ENCODE measurements at regions not wholly inside any gene's neighbourhood (a gene's known extent, or its start where the extent isn't known, plus 50 kb on each side); places are given as distances from the start of the nearest gene placed in this dataset.

GRCh38 chr7:131094685-131095084 is 233.0 kb upstream of the MKLN1 start:
- peaks cover 92% of the 10 kb centered on the region for H3K36me3 Mint-ChIP-seq (ENCODE audit: low read depth)
- Histone ChIP-seq H3K4me3 (ENCODE audit: low read length) (no peak overlapping the region), H3K9me3 (ENCODE audit: control insufficient read depth in 1 of 2, insufficient read depth in 1 of 2, low read length in 2 of 2) (no peaks in the 10 kb centered on the region), H3K36me3 (ENCODE audit: insufficient read depth, low read length) (peaks cover 44% of the 10 kb centered on the region), H3K4me1 (ENCODE audit: insufficient read depth, low read length) (peaks cover 58% of the 10 kb centered on the region), H3K27ac (ENCODE audit: low read depth in 1 of 2, low read length in 2 of 2) (no peak overlapping the region), H3K27me3 (ENCODE audit: control insufficient read depth in 1 of 2, insufficient read depth in 2 of 2, low read length in 2 of 2) (no peaks in the 10 kb centered on the region)
- H3K4me1 Mint-ChIP-seq (ENCODE audit: low read depth) = peaks cover 89% of the 10 kb centered on the region
- ChIA-PET POLR2A (interaction anchor here (0.8 kb wide), 1 partner anchor 10 kb away, joined by 4 read pairs; no protein-coding TSS in a partner anchor), CTCF (no interaction called here)
- intact Hi-C loops (cut with DNase I, micrococcal nuclease) = no loop called here
- H3K4me3 Mint-ChIP-seq = peak overlapping the region; percentile 23
- H3K27me3 Mint-ChIP-seq = no peaks in the 10 kb centered on the region
- peak overlapping the region; percentile 60 for H3K27ac Mint-ChIP-seq
- no peak for TF ChIP-seq CTCF (IDR thresholded peaks at IDR 0.05)
- DNase-seq = no peak
- peak; percentile 8 for ATAC-seq (ENCODE audit: poor library complexity)
- H3K9me3 Mint-ChIP-seq = no peaks in the 10 kb centered on the region

GRCh38 chr7:131095346-131095745 is 232.3 kb upstream of the MKLN1 start:
- H3K27me3 Mint-ChIP-seq = no peaks in the 10 kb centered on the region
- H3K27ac Mint-ChIP-seq = peak overlapping the region; percentile 60
- Histone ChIP-seq H3K4me1 (ENCODE audit: insufficient read depth, low read length) (peaks cover 64% of the 10 kb centered on the region), H3K27ac (ENCODE audit: low read depth in 1 of 2, low read length in 2 of 2) (no peak overlapping the region), H3K36me3 (ENCODE audit: insufficient read depth, low read length) (peaks cover 45% of the 10 kb centered on the region), H3K27me3 (ENCODE audit: control insufficient read depth in 1 of 2, insufficient read depth in 2 of 2, low read length in 2 of 2) (no peaks in the 10 kb centered on the region), H3K4me3 (ENCODE audit: low read length) (no peak overlapping the region), H3K9me3 (ENCODE audit: control insufficient read depth in 1 of 2, insufficient read depth in 1 of 2, low read length in 2 of 2) (no peaks in the 10 kb centered on the region)
- peaks cover 88% of the 10 kb centered on the region for H3K4me1 Mint-ChIP-seq (ENCODE audit: low read depth)
- intact Hi-C loops (cut with DNase I, micrococcal nuclease) = no loop called here
- peaks cover 92% of the 10 kb centered on the region for H3K36me3 Mint-ChIP-seq (ENCODE audit: low read depth)
- no peaks in the 10 kb centered on the region for H3K9me3 Mint-ChIP-seq
- no peak for DNase-seq
- ATAC-seq (ENCODE audit: poor library complexity) = no peak
- POLR2A ChIA-PET = interaction anchor here (0.8 kb wide), 1 partner anchor 10 kb away, joined by 4 read pairs; no protein-coding TSS in a partner anchor
- no peak for TF ChIP-seq CTCF (IDR thresholded peaks at IDR 0.05)
- peak overlapping the region; percentile 28 for H3K4me3 Mint-ChIP-seq
- CTCF ChIA-PET = no interaction called here

GRCh38 chr7:131096267-131096927 is 231.3 kb upstream of the MKLN1 start:
- peaks cover 64% of the 10 kb centered on the region for H3K4me1 ChIP-seq (ENCODE audit: insufficient read depth, low read length)

More at GRCh38 chr7:131096267-131096927, 231.3 kb upstream of the MKLN1 start:
- peak overlapping the region; percentile 20 for H3K4me3 Mint-ChIP-seq
- intact Hi-C loops (cut with DNase I, micrococcal nuclease) = no loop called here
- H3K27me3 Mint-ChIP-seq = no peaks in the 10 kb centered on the region
- Histone ChIP-seq H3K27ac (ENCODE audit: low read depth in 1 of 2, low read length in 2 of 2) (no peak overlapping the region), H3K36me3 (ENCODE audit: insufficient read depth, low read length) (peaks cover 47% of the 10 kb centered on the region), H3K4me3 (ENCODE audit: low read length) (no peak overlapping the region), H3K27me3 (ENCODE audit: control insufficient read depth in 1 of 2, insufficient read depth in 2 of 2, low read length in 2 of 2) (no peaks in the 10 kb centered on the region), H3K9me3 (ENCODE audit: control insufficient read depth in 1 of 2, insufficient read depth in 1 of 2, low read length in 2 of 2) (no peaks in the 10 kb centered on the region)
- ChIA-PET CTCF (interaction anchor here (0.5 to 0.8 kb wide), 2 partner anchors 9 to 33 kb away, joined by 3 to 5 read pairs; no protein-coding TSS in a partner anchor), POLR2A (interaction anchor here (0.6 kb wide), 1 partner anchor 251 kb away, joined by 3 read pairs; no protein-coding TSS in a partner anchor)
- DNase-seq (no peak), ATAC-seq (ENCODE audit: poor library complexity) (no peak)
- H3K36me3 Mint-ChIP-seq (ENCODE audit: low read depth) = peaks cover 91% of the 10 kb centered on the region
- peak overlapping the region; percentile 47 for H3K27ac Mint-ChIP-seq
- peaks cover 88% of the 10 kb centered on the region for H3K4me1 Mint-ChIP-seq (ENCODE audit: low read depth)
- H3K9me3 Mint-ChIP-seq = no peaks in the 10 kb centered on the region
- TF ChIP-seq CTCF (IDR thresholded peaks at IDR 0.05) = no peak
